DOHH2 (cell line): ENCODE measurements at regions not wholly inside any gene's neighbourhood (a gene's known extent, or its start where the extent isn't known, plus 50 kb on each side); places are given as distances from the start of the nearest gene placed in this dataset.

Experiments used
- H3F3A ChIP-seq: fragments of 200-600 bp; sonication (generic), shearing (Covaris generic); 2 replicates; pipeline ENCODE4 v1.6.0; 2016; ENCODE audit warnings: antibody characterized with exemption, mild to moderate bottlenecking; ENCODE audit not compliant: control insufficient read depth, insufficient read depth
- H3K27ac ChIP-seq: fragments of 200-600 bp; sonication (generic); 2 replicates; pipeline ENCODE4 v1.5.1; 2014; ENCODE audit warnings: low read depth, mild to moderate bottlenecking, low read length, moderate library complexity
- H3K27me3 ChIP-seq: fragments of 200-600 bp; sonication (generic); 2 replicates; pipeline ENCODE4 v1.6.1; 2014; ENCODE audit warnings: mild to moderate bottlenecking, low read length, mixed read lengths; ENCODE audit not compliant: control insufficient read depth
- H3K36me3 ChIP-seq: fragments of 200-600 bp; sonication (generic); 2 replicates; pipeline ENCODE4 v1.6.1; 2014; ENCODE audit warnings: mild to moderate bottlenecking, low read length, moderate library complexity, mixed read lengths; ENCODE audit not compliant: control insufficient read depth
- H3K4me1 ChIP-seq: fragments of 200-600 bp; sonication (generic); 2 replicates; pipeline ENCODE4 v1.6.1; 2014; ENCODE audit warnings: mild to moderate bottlenecking, low read length, mixed read lengths; ENCODE audit not compliant: control insufficient read depth
- H3K4me2 ChIP-seq: fragments of 200-600 bp; sonication (generic); 2 replicates; pipeline ENCODE4 v1.6.0; 2014; ENCODE audit warnings: mild to moderate bottlenecking, low read length, moderate library complexity
- H3K4me3 ChIP-seq: fragments of 200-600 bp; sonication (generic); 2 replicates; pipeline ENCODE4 v1.5.1; 2014; ENCODE audit warnings: mild to moderate bottlenecking, low read length, mixed read lengths
- H3K79me2 ChIP-seq: fragments of 200-600 bp; sonication (generic); 2 replicates; pipeline ENCODE4 v1.6.1; 2014; ENCODE audit warnings: mild to moderate bottlenecking, low read length, mixed read lengths; ENCODE audit not compliant: control insufficient read depth
- H3K9me2 ChIP-seq: fragments of 200-600 bp; sonication (generic); replicated peaks from 2 replicates; pipeline ENCODE4 v1.6.1; 2014; ENCODE audit warnings: mild to moderate bottlenecking, low read length, mixed read lengths; ENCODE audit not compliant: control insufficient read depth
- H3K9me3 ChIP-seq: fragments of 200-600 bp; sonication (generic); 2 replicates; pipeline ENCODE4 v1.6.1; 2014; ENCODE audit warnings: antibody characterized with exemption, low read length, mixed read lengths; ENCODE audit not compliant: control insufficient read depth, insufficient read depth
- H4K20me1 ChIP-seq: fragments of 200-600 bp; sonication (generic); 2 replicates; pipeline ENCODE4 v1.6.0; 2014; ENCODE audit warnings: low read depth, mild to moderate bottlenecking, antibody characterized with exemption, low read length, moderate library complexity; ENCODE audit not compliant: control insufficient read depth, insufficient read depth
- CTCF ChIP-seq: fragments of 200-600 bp; sonication (generic); IDR thresholded peaks from one replicate; pipeline ENCODE4 v1.5.1; 2014; ENCODE audit warnings: antibody characterized with exemption, mild to moderate bottlenecking, low read depth, low read length; ENCODE audit not compliant: poor library complexity, severe bottlenecking
- EZH2phosphoT487 ChIP-seq: fragments of 200-600 bp; sonication (generic); IDR thresholded peaks from 2 replicates; pipeline ENCODE4 v1.6.1; 2017; ENCODE audit warnings: borderline replicate concordance, mild to moderate bottlenecking, antibody characterized with exemption, low read length, moderate library complexity, mixed read lengths

- no peaks in the 10 kb centered on the region for H3F3A ChIP-seq
- TF ChIP-seq CTCF (no peak), EZH2phosphoT487 (no peak)
- no peaks in the 10 kb centered on the region for H3K27me3 ChIP-seq
- no peaks in the 10 kb centered on the region for H3K9me3 ChIP-seq
- H3K79me2 ChIP-seq = no peaks in the 10 kb centered on the region
- H3K36me3 ChIP-seq = no peaks in the 10 kb centered on the region
- H3K4me2 ChIP-seq = no peak overlapping the region
- no peak overlapping the region for H3K27ac ChIP-seq
- no peak overlapping the region for H3K4me3 ChIP-seq
- no peaks in the 10 kb centered on the region for H3K9me2 ChIP-seq
- H3K4me1 ChIP-seq = no peaks in the 10 kb centered on the region
- H4K20me1 ChIP-seq = no peaks in the 10 kb centered on the region
Observed at GRCh38 chr15:60081976-60082375, 77.9 kb downstream of the FOXB1 start.

GRCh38 chr15:60083318-60083717, 79.2 kb downstream of the FOXB1 start:
- Histone ChIP-seq H3K27me3 (no peaks in the 10 kb centered on the region), H3K4me2 (no peak overlapping the region), H3F3A (no peaks in the 10 kb centered on the region), H3K9me3 (no peaks in the 10 kb centered on the region), H3K4me3 (no peak overlapping the region), H4K20me1 (no peaks in the 10 kb centered on the region), H3K79me2 (no peaks in the 10 kb centered on the region), H3K36me3 (no peaks in the 10 kb centered on the region), H3K9me2 (no peaks in the 10 kb centered on the region), H3K4me1 (no peaks in the 10 kb centered on the region), H3K27ac (no peak overlapping the region)
- no peak for TF ChIP-seq EZH2phosphoT487
- TF ChIP-seq CTCF = no peak

GRCh38 chr15:60086681-60087429, 82.7 kb downstream of the FOXB1 start:
- Histone ChIP-seq H3K36me3 (no peaks in the 10 kb centered on the region), H3K4me1 (no peaks in the 10 kb centered on the region), H3K4me3 (no peak overlapping the region), H3K27ac (no peak overlapping the region), H4K20me1 (no peaks in the 10 kb centered on the region), H3K27me3 (no peaks in the 10 kb centered on the region), H3K4me2 (no peak overlapping the region), H3F3A (no peaks in the 10 kb centered on the region), H3K79me2 (no peaks in the 10 kb centered on the region), H3K9me2 (no peaks in the 10 kb centered on the region), H3K9me3 (no peaks in the 10 kb centered on the region)
- TF ChIP-seq CTCF (no peak), EZH2phosphoT487 (no peak)
